ENCODE measurements at regions not wholly inside any gene's neighbourhood (a gene's known extent, or its start where the extent isn't known, plus 50 kb on each side); places are given as distances from the start of the nearest gene placed in this dataset.
"Not testable (repeated sequence)": the region's sequence is repeated elsewhere in the genome, so short reads cannot be mapped to it uniquely, and the experiment has no call there.

- Histone ChIP-seq H3K27me3 (peaks cover 9% of the 10 kb centered on the region), H3K36me3 (replicated peaks in 1 of 2) (no peaks in the 10 kb centered on the region), H3K4me1 (replicated peaks in 1 of 2) (no peaks in the 10 kb centered on the region), H3K9me3 (replicated peaks in 1 of 3) (no peaks in the 10 kb centered on the region), H3K4me3 (no peak overlapping the region), H3K27ac (no peak overlapping the region)
- WGBS, 4 donors = 85 to 91% (median 89%) methylated on average over 8 of the region's 8 CpGs
- DNase-seq = no peak
- TF ChIP-seq CTCF (IDR thresholded peaks at IDR 0.05) = no peak
- TF ChIP-seq POLR2A (IDR thresholded peaks at IDR 0.05) = no peak
- intact Hi-C loops (cut with DNase I) = no loop called here
Observed at GRCh38 chr10:33594475-33594874, 260.0 kb upstream of the NRP1 start.

- H3K36me3 ChIP-seq (replicated peaks in 1 of 2) = no peaks in the 10 kb centered on the region
- no peak overlapping the region for H3K27ac ChIP-seq
- no peak for TF ChIP-seq POLR2A (IDR thresholded peaks at IDR 0.05)
- TF ChIP-seq CTCF (IDR thresholded peaks at IDR 0.05) = no peak
- DNase-seq = no peak
- WGBS, 4 donors = 79 to 86% (median 81%) methylated on average over 5 of the region's 5 CpGs
- no peak overlapping the region for H3K4me3 ChIP-seq
- H3K27me3 ChIP-seq = no peaks in the 10 kb centered on the region
- intact Hi-C loops (cut with DNase I) = no loop called here
- H3K4me1 ChIP-seq (replicated peaks in 1 of 2) = no peaks in the 10 kb centered on the region
- no peaks in the 10 kb centered on the region for H3K9me3 ChIP-seq (replicated peaks in 1 of 3)
Observed at GRCh38 chr10:33588974-33589600, 254.6 kb upstream of the NRP1 start.

GRCh38 chr10:33584596-33584995, 250.1 kb upstream of the NRP1 start:
- H3K4me1 ChIP-seq (replicated peaks in 1 of 2); intact Hi-C loops (cut with DNase I); H3K9me3 ChIP-seq (replicated peaks in 1 of 3); H3K27ac ChIP-seq; H3K36me3 ChIP-seq (replicated peaks in 1 of 2); H3K4me3 ChIP-seq; H3K27me3 ChIP-seq; DNase-seq: not testable (repeated sequence)
- WGBS, 4 donors = 56 to 74% (median 73%) methylated on average over 3 of the region's 3 CpGs

GRCh38 chr10:33579996-33580395, 245.5 kb upstream of the NRP1 start:
- Histone ChIP-seq H3K27ac (no peak overlapping the region), H3K36me3 (replicated peaks in 1 of 2) (no peaks in the 10 kb centered on the region), H3K27me3 (no peaks in the 10 kb centered on the region), H3K4me1 (replicated peaks in 1 of 2) (no peaks in the 10 kb centered on the region), H3K4me3 (no peak overlapping the region), H3K9me3 (replicated peaks in 1 of 3) (no peaks in the 10 kb centered on the region)
- no peak for DNase-seq
- WGBS, 4 donors = 79 to 86% (median 82%) methylated on average over 3 of the region's 3 CpGs
- intact Hi-C loops (cut with DNase I) = no loop called here
- TF ChIP-seq POLR2A (IDR thresholded peaks at IDR 0.05) = no peak
- no peak for TF ChIP-seq CTCF (IDR thresholded peaks at IDR 0.05)

GRCh38 chr10:33573606-33574005, 239.1 kb upstream of the NRP1 start:
- Histone ChIP-seq H3K36me3 (replicated peaks in 1 of 2) (no peaks in the 10 kb centered on the region), H3K4me3 (no peak overlapping the region), H3K4me1 (replicated peaks in 1 of 2) (no peaks in the 10 kb centered on the region), H3K9me3 (replicated peaks in 1 of 3) (no peaks in the 10 kb centered on the region), H3K27ac (no peak overlapping the region), H3K27me3 (no peaks in the 10 kb centered on the region)
- DNase-seq = no peak
- no peak for TF ChIP-seq POLR2A (IDR thresholded peaks at IDR 0.05)
- TF ChIP-seq CTCF (IDR thresholded peaks at IDR 0.05) = no peak
- WGBS, 4 donors = 77 to 91% (median 82%) methylated on average over 2 of the region's 2 CpGs
- intact Hi-C loops (cut with DNase I) = no loop called here

Measured in adrenal gland (tissue), 9 donors.